ENCODE measurements at regions not wholly inside any gene's neighbourhood (a gene's known extent, or its start where the extent isn't known, plus 50 kb on each side); places are given as distances from the start of the nearest gene placed in this dataset.
"Not testable (repeated sequence)": the region's sequence is repeated elsewhere in the genome, so short reads cannot be mapped to it uniquely, and the experiment has no call there.

GRCh38 chr19:13646758-13647157, 117.6 kb upstream of the MRI1 start:
- no peak for DNase-seq

- DNase-seq, result no peak
These were observed 119.7 kb upstream of the MRI1 start for GRCh38 chr19:13644645-13645044.

DNA sequence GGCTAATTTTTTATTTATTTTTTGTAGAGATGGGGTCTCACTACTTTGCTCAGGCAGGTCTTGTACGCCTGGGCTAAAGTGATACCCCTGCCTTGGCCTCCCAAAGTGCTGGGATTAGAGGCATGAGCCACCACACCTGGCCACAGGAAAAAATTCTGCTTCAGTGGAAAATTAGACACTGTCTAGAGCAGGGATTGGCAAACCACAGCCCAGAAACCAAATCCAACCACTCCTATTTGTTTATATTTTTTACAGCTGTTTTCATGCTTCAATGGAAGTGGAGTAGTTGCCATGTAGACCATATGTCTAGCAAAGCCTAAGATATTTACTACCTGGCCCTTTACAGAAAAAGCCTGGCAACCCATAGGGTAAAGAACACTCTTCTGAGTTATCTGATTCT, 123.7 kb upstream of the MRI1 start:
- DNase-seq, result no peak

DNA sequence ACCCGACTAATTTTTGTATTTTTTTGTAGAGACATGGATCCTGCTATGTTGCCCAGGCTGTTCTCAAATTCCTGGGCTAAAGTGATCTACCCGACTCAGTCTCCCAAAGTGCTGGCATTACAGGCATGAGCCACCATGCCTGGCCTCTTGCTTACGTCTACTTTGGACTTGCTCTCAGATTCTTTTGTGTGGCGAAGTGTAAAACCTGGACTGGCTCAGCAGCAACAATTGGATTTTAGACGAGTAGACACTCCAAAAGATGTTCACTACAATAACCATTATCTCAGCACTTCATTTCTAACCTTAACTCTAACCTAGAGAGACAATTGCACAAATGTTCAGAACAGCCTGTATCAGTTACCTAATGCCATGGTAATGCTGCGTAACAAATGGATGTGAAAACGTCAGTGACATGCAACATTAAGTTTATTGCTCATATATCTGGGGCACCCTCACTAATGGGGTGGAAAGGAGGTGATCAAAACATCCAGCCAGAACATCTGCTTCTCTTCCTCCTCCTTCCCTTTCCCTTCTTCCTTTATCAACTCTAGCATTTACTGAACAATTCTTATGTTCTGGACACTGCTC, 124.9 kb upstream of the MRI1 start:
- DNase-seq, result no peak

DNA sequence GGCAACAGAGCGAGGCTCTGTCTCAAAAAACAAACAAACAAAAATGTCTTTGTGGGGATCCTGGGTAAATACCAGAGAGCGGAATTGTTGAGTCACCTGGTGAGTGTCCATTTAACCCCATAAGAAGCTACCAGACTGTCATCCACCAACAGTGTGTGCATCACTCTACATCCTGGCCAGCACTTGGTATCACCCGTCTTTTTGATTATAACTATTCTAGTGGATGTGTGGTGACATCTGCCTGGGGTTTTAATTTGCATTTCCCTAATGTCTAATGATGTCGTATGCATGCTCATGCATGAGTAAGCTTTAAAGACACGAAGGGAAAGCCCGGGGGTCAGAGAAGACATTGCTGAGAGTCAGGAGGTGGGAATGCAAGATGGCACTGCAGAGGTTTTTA, 126.7 kb upstream of the MRI1 start:
- no peak for DNase-seq

DNA sequence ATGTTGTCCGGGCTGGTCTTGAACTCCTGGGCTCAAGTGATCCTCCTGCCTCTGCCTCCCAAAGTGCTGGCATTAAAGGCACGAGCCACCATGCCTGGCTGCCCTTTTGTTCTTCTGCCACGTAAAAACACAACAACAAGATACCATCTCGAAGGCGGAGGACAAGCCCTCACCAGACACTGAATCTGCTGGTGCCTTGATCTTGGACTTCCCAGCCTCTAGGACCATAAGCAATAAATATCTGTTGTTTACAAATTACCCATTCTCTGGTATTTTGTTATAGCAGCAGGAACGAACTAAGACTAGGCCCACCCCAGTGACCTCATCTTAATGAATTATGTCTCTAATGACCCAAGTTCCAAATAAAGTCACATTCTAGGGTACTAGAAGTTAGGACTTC, 128.4 kb upstream of the CACNA1A start:
- DNase-seq, result no peak

- no peak for DNase-seq
These were observed 127.2 kb upstream of the CACNA1A start for GRCh38 chr19:13633522-13633922.

GRCh38 chr19:13633109-13633508, 126.8 kb upstream of the CACNA1A start:
- no peak for DNase-seq

DNA sequence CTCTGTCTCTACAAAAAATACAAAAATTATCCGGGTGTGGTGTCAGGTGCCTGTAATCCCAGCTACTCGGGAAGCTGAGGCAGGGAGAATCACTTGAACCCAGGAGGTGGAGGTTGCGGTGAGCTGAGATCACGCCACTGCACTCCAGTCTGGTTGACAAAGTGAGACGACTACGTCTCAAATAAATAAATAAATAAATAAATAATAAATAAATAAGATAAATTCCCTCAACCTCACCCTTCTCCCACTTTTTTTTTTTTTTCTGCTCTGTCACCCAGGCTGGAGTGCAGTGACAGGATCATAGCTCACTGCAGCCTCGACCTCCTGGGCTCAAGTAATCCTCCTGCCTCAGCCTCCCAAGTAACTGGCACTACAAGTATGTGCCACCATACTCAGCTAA, 125.9 kb upstream of the CACNA1A start:
- not testable (repeated sequence) for DNase-seq

GRCh38 chr19:13629687-13630357, 123.5 kb upstream of the CACNA1A start:
- DNase-seq, result no peak

GRCh38 chr19:13627531-13627930, 121.3 kb upstream of the CACNA1A start:
- no peak for DNase-seq

DNA sequence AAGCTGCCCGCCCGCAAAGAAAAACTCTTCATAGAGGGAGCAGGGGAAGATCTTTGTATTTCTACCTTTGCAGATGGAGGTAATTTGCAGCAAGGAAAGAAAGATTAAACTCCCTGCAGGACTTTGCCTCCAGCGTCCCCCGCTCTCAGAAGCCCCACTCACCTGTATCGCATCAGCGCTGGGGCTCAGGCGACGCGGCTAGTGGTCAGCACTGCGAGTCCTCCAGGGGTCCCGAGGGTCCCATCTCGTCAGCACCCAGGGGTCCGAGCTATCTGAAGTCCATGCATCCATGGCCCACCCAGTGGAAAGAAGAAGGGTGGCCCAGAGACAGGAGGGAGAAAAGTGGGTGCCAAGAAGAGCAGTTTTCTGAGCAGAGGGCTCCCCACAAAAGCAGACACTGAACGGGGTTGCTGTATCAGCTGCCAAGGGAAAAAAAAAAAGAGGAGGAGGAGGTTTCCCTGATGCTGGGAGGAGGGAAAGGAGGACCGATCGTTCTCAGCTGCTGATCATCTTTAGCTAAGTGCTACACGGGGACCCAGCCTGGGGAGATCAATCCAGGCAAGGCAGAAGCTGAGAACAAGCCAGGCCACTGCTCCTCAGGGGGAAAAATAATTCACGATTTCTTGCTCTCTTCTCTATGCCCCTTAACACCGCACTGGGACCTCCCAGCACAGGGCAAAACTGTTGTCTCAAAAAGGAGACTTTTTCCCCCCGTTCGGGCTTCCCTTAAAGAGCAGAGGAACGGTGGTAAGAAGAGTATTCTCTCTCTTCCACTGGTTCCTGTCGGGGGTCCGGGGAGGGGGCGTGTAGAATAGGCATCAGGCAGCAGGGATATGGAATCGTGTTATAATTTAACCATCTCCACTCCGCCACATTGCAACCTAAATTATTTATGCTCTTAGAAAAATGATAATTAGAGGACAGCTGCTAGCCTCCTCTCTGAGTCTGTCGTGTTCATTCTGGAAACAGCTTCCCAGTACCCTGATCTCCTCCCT, 117.7 kb upstream of the CACNA1A start:
- DNase-seq, result no peak

- DNase-seq, result no peak
These were observed 116.8 kb upstream of the CACNA1A start for GRCh38 chr19:13622766-13623715.

DNA sequence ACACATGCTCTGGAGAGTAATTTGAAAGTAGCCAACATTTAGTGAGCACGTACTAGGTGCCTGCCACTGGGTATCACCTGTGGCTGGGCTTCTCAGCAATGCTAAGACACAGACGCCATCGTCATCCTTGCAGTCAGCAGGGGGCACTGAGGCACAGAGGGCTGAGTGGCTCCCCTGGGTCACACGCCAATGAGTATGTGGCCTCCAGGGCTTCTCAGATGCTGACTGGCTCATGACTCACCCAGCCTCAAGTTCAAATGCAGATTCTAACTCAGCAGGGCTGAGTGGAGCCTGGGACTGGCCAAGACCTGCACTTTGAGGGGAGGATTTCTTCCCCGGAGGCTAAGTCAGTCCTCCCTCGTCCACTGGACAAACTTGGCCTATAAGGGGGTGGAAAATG, 115.1 kb upstream of the CACNA1A start:
- peak; percentile 65 for DNase-seq

DNA sequence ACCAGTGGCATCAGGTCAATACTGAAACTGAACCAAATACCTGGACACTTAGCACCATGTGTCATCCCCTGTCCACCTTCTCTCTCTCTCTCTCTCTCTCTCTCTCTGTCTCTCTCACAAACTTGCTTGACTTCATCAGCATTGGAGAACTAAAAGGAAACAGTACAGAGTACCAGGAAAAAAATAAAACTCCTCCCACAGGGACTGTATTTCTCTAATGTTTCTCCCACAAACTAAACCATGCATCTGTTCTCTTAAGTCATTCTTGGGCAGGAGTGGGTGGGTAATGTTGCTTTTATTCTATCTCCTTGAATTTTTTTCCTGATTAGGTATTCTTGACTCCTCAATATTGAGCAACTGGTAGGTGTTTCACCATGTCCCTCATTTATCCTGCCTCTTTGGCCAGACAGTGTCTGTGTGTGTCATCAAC, 112.9 kb upstream of the CACNA1A start:
- DNase-seq, result no peak

- no peak for DNase-seq
These were observed 109.6 kb upstream of the CACNA1A start for GRCh38 chr19:13615890-13616289.

DNA sequence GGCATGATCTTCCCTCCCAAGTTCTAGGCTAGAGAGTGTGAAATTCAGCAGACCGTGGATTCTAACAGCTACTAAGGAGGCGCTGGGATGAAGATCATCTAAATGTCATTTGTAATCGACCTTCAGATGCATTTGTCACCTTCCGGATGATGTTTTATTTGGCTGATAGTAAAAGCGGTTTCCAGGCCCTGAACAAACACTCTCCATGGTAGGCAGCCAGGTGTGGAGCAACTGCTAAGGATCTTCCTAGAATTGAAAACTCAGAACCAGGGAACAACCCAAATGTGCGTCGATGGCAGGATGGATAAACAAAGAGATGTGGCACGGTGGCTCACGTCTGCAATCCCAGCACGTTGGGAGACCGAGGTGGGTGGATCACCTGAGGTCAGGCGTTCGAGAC, 107.2 kb upstream of the CACNA1A start:
- no peak for DNase-seq

GRCh38 chr19:13611596-13611995, 105.3 kb upstream of the CACNA1A start:
- DNase-seq, result no peak

DNA sequence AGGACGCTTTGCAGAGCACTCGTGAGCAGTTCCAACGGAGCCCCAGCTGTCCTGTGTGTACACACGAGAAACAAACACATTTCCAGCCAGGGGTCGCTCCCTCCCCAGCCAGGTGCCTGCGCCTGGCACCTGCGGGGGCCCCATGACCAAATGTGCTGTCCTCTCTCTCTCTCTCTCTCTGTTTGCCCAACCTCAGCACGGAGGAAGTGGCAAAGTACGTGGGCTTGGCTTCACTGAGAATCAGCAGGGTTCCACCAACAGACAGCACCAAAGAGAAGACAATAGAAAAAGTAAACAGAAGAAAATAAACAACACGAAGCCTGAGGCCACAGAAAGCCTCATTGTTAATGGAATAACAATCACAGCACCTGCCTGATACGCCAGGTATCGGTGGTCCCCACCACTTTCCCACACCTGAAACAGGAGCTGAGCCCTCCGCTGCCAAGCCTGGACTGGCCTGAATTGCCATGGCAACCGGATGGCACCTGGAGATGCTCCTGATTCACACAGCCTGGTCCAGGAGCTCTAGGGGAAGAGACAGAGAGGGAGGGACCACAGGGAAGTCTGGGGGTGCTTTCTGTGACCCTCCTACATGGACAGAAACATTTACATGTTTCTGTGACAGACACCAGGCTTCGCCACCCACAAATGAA, 103.9 kb upstream of the CACNA1A start:
- no peak for DNase-seq

DNA sequence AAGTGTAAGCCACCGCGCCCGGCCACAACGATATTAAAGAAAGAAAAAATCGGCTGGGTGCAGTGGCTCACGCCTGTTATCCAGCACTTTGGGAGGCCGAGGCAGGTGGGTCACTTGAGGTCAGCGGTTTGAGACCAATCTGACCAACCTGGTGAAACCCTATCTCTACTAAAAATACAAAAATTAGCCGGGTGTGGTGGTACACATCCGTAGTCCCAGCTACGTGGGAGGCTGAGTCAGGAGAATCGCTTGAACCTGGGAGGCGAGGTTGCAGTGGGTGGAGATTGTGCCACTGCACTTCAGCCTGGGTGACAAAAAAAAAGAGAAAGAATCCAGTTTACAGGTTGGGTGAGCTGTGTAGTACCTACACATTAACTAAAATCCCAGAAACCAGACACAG, 99.9 kb upstream of the CACNA1A start:
- no peak for DNase-seq

GRCh38 chr19:13604902-13605586, 98.8 kb upstream of the CACNA1A start:
- no peak for DNase-seq
